HepG2 (cell line): ENCODE measurements at regions not wholly inside any gene's neighbourhood (a gene's known extent, or its start where the extent isn't known, plus 50 kb on each side); places are given as distances from the start of the nearest gene placed in this dataset.

ENCODE experiments used
- MYNN ChIP-seq: sonication (generic); formaldehyde crosslinking; IDR thresholded peaks from 2 replicates; pipeline ENCODE4 v1.4.0; 2020; ENCODE audit warnings: mild to moderate bottlenecking, low read depth, missing genetic modification reagents
- TF ChIP-seq, protein P1 (sequence below): sonication (generic); formaldehyde crosslinking; IDR thresholded peaks from 2 replicates; pipeline ENCODE4 v1.5.1; 2020; ENCODE audit warnings: missing genetic modification reagents, mild to moderate bottlenecking, borderline replicate concordance

DNA sequence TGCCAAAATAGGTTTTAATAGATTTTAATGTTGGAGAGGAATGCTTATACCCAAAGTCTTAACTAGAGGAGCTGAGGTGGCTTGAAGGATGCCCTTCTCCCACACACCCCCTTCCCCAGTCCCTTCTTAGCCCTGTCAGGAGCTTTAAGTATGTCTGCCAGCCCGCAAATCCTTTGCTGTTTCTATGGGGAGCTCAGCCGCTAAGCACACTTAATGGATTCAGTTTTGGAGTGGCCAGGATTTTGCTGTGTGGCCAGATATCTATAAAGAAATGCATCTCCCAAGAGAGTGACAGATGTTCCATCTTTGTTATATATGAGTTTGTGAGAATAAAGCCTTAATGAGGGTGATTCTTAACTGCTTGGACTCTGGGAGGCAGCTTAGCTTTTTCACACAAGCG lies 152.9 kb upstream of the ZNF32 start:
- no peak for TF ChIP-seq MYNN (CRISPR knock-in tag)
- TF ChIP-seq, protein P1, sequence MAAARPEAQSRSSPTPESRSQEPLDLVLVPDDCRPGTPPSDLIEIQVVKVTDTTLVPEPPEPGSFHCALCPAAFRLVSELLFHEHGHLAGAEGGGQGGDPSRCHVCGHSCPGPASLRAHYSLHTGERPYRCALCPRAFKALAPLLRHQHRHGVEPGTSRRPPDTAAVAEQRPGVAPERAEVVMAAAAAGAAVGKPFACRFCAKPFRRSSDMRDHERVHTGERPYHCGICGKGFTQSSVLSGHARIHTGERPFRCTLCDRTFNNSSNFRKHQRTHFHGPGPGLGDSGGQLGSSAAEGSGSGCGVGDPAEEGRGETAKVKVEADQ (CRISPR knock-in tag): no peak
